ENCODE measurements at regions not wholly inside any gene's neighbourhood (a gene's known extent, or its start where the extent isn't known, plus 50 kb on each side); places are given as distances from the start of the nearest gene placed in this dataset.

DNA sequence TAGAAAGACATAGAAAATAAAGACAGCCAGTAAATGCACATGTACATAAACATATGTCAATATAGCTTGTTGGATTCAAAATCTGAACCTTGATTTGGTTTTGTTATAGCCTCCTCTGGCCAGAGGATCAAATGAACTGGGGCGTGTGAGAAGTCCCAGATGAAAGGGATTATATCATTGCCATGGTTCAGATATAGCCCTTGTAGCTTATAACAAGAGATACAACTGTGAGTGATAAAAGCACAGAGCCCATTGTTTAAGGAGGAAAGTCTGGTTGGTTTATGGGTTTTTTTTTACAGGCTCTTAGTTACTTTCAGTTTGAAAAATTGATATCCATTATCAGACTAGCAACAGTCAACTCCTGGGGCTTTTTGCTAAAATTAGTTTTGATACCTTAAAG, 101.7 kb upstream of the GLRA2 start:
- TF ChIP-seq, protein P1, sequence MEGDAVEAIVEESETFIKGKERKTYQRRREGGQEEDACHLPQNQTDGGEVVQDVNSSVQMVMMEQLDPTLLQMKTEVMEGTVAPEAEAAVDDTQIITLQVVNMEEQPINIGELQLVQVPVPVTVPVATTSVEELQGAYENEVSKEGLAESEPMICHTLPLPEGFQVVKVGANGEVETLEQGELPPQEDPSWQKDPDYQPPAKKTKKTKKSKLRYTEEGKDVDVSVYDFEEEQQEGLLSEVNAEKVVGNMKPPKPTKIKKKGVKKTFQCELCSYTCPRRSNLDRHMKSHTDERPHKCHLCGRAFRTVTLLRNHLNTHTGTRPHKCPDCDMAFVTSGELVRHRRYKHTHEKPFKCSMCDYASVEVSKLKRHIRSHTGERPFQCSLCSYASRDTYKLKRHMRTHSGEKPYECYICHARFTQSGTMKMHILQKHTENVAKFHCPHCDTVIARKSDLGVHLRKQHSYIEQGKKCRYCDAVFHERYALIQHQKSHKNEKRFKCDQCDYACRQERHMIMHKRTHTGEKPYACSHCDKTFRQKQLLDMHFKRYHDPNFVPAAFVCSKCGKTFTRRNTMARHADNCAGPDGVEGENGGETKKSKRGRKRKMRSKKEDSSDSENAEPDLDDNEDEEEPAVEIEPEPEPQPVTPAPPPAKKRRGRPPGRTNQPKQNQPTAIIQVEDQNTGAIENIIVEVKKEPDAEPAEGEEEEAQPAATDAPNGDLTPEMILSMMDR (IDR thresholded peaks at IDR 0.05), result no peak
- no peak for TF ChIP-seq POLR2A (IDR thresholded peaks at IDR 0.05)
